ENCODE measurements at regions not wholly inside any gene's neighbourhood (a gene's known extent, or its start where the extent isn't known, plus 50 kb on each side); places are given as distances from the start of the nearest gene placed in this dataset.

GRCh38 chr1:242586360-242586680 is 61.8 kb upstream of the PLD5 start (continued):
- TF ChIP-seq CHD7 (IDR thresholded peaks at IDR 0.05; ENCODE audit: insufficient replicate concordance, low read length) (peak; percentile 19), CREB1 (IDR thresholded peaks at IDR 0.05) (no peak), GABPA (IDR thresholded peaks at IDR 0.05; ENCODE audit: borderline replicate concordance, insufficient read depth, low read length) (no peak), EP300 (IDR thresholded peaks at IDR 0.05; ENCODE audit: borderline replicate concordance in 1 of 2, low read depth in 2 of 2, low read length in 2 of 2) (no peak), KDM4A (IDR thresholded peaks at IDR 0.05; ENCODE audit: low read depth, low read length, severe bottlenecking) (peak; percentile 11), FOSL1 (IDR thresholded peaks at IDR 0.05; ENCODE audit: insufficient read depth, low read depth, low read length) (no peak), ATF3 (IDR thresholded peaks at IDR 0.05; ENCODE audit: insufficient read depth, low read depth, low read length) (no peak), TBP (IDR thresholded peaks at IDR 0.05; ENCODE audit: low read depth, low read length) (no peak), MAX (IDR thresholded peaks at IDR 0.05) (no peak), JUND (IDR thresholded peaks at IDR 0.05; ENCODE audit: low read length) (no peak), SP4 (IDR thresholded peaks at IDR 0.05; ENCODE audit: low read length) (no peak)
